Activated naive CD8-positive, alpha-beta T cell (primary cell): ENCODE measurements at regions not wholly inside any gene's neighbourhood (a gene's known extent, or its start where the extent isn't known, plus 50 kb on each side); places are given as distances from the start of the nearest gene placed in this dataset.

Experiments used
- H3K27ac Mint-ChIP-seq: one replicate; pipeline ENCODE4 v1.8.0; 2021; ENCODE audit warnings: mixed read lengths
- H3K27me3 Mint-ChIP-seq: one replicate; pipeline ENCODE4 v1.8.0; 2021; ENCODE audit warnings: mixed read lengths
- H3K36me3 Mint-ChIP-seq: one replicate; pipeline ENCODE4 v1.8.0; 2021; ENCODE audit warnings: mixed read lengths
- H3K4me1 Mint-ChIP-seq: one replicate; pipeline ENCODE4 v1.8.0; 2021; ENCODE audit warnings: low read depth, mixed read lengths
- H3K4me3 Mint-ChIP-seq: one replicate; pipeline ENCODE4 v1.8.0; 2021; ENCODE audit warnings: mild to moderate bottlenecking, mixed read lengths
- H3K9me3 Mint-ChIP-seq: one replicate; pipeline ENCODE4 v1.8.0; 2021; ENCODE audit warnings: low read depth, mixed read lengths

GRCh38 chr16:79270011-79270410 lies 330.5 kb downstream of the MAF start:
- no peaks in the 10 kb centered on the region for H3K9me3 Mint-ChIP-seq
- H3K4me1 Mint-ChIP-seq, result peaks cover 63% of the 10 kb centered on the region
- H3K36me3 Mint-ChIP-seq, result no peaks in the 10 kb centered on the region
- H3K27me3 Mint-ChIP-seq, result peaks cover 40% of the 10 kb centered on the region
- H3K27ac Mint-ChIP-seq, result no peak overlapping the region
- H3K4me3 Mint-ChIP-seq, result peak overlapping the region; percentile 51

- Mint-ChIP-seq H3K27ac (peak overlapping the region; percentile 42), H3K36me3 (no peaks in the 10 kb centered on the region), H3K4me3 (peak overlapping the region; percentile 51), H3K4me1 (peaks cover 63% of the 10 kb centered on the region), H3K9me3 (no peaks in the 10 kb centered on the region), H3K27me3 (peaks cover 44% of the 10 kb centered on the region)
These were observed 331.2 kb downstream of the MAF start for GRCh38 chr16:79269211-79269863.

GRCh38 chr16:79267781-79268180 lies 332.8 kb downstream of the MAF start:
- Mint-ChIP-seq H3K4me1 (peaks cover 54% of the 10 kb centered on the region), H3K27ac (no peak overlapping the region), H3K36me3 (no peaks in the 10 kb centered on the region), H3K4me3 (no peak overlapping the region), H3K27me3 (peaks cover 53% of the 10 kb centered on the region), H3K9me3 (no peaks in the 10 kb centered on the region)

GRCh38 chr16:79267146-79267545 lies 333.4 kb downstream of the MAF start:
- H3K27ac Mint-ChIP-seq, result no peak overlapping the region
- no peaks in the 10 kb centered on the region for H3K36me3 Mint-ChIP-seq
- H3K4me1 Mint-ChIP-seq, result peaks cover 48% of the 10 kb centered on the region
- H3K9me3 Mint-ChIP-seq, result no peaks in the 10 kb centered on the region
- H3K27me3 Mint-ChIP-seq, result peaks cover 57% of the 10 kb centered on the region
- H3K4me3 Mint-ChIP-seq, result no peak overlapping the region

GRCh38 chr16:79265701-79266100 lies 334.8 kb downstream of the MAF start:
- Mint-ChIP-seq H3K4me1 (peaks cover 35% of the 10 kb centered on the region), H3K27me3 (peaks cover 58% of the 10 kb centered on the region)

GRCh38 chr16:79265196-79265595 lies 335.3 kb downstream of the MAF start:
- H3K27ac Mint-ChIP-seq, result no peak overlapping the region
- H3K9me3 Mint-ChIP-seq, result no peaks in the 10 kb centered on the region
- H3K4me1 Mint-ChIP-seq, result peaks cover 30% of the 10 kb centered on the region
- H3K27me3 Mint-ChIP-seq, result peaks cover 56% of the 10 kb centered on the region
- no peak overlapping the region for H3K4me3 Mint-ChIP-seq
- no peaks in the 10 kb centered on the region for H3K36me3 Mint-ChIP-seq

More at GRCh38 chr16:79265701-79266100, 334.8 kb downstream of the MAF start:
- no peaks in the 10 kb centered on the region for H3K36me3 Mint-ChIP-seq
- no peaks in the 10 kb centered on the region for H3K9me3 Mint-ChIP-seq
- no peak overlapping the region for H3K4me3 Mint-ChIP-seq
- no peak overlapping the region for H3K27ac Mint-ChIP-seq

- no peaks in the 10 kb centered on the region for H3K9me3 Mint-ChIP-seq
- H3K4me1 Mint-ChIP-seq, result peaks cover 23% of the 10 kb centered on the region
These were observed 336.1 kb downstream of the MAF start for GRCh38 chr16:79264237-79265109.

GRCh38 chr16:79263425-79263824 lies 337.1 kb downstream of the MAF start:
- H3K4me1 Mint-ChIP-seq, result peaks cover 13% of the 10 kb centered on the region
- no peak overlapping the region for H3K27ac Mint-ChIP-seq
- no peaks in the 10 kb centered on the region for H3K9me3 Mint-ChIP-seq
- no peaks in the 10 kb centered on the region for H3K36me3 Mint-ChIP-seq
- peaks cover 56% of the 10 kb centered on the region for H3K27me3 Mint-ChIP-seq
- H3K4me3 Mint-ChIP-seq, result no peak overlapping the region

More at GRCh38 chr16:79264237-79265109, 336.1 kb downstream of the MAF start:
- Mint-ChIP-seq H3K36me3 (no peaks in the 10 kb centered on the region), H3K27me3 (peaks cover 55% of the 10 kb centered on the region), H3K27ac (no peak overlapping the region), H3K4me3 (no peak overlapping the region)
